GM10266 (cell line): ENCODE measurements at regions not wholly inside any gene's neighbourhood (a gene's known extent, or its start where the extent isn't known, plus 50 kb on each side); places are given as distances from the start of the nearest gene placed in this dataset.
A peak's percentile ranks its signal among the peaks of the same experiment; 100 is the strongest.

Experiments
- DNase-seq: peaks from one replicate; pipeline ENCODE4 v3.0.0; 2012; ENCODE audit errors: extremely low spot score
- TF ChIP-seq, protein P1 (sequence below): IDR thresholded peaks from 2 replicates; pipeline ENCODE4 v1.5.1; 2012; ENCODE audit warnings: mild to moderate bottlenecking, low read depth; ENCODE audit not compliant: control insufficient read depth, insufficient read depth; ENCODE audit errors: missing control alignments

DNA sequence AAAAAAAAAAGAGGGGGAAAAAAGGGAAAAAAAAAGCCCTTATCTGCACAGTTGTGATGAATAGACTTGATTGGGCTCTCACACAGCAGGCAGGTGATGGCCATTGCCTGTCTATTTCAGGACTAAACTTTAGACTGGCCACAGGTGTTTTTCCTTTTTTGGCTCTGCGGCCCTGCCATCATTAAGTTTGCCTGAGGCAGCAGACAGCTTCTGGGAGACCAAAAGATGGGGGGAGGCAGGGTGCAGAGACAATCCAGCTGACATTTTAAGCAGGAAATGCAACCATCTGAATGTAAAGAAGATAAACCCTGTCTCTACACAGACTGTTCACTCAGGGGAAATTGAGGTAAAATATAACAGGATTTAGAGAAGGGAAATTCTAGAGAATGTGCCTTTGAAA lies 295.0 kb upstream of the KCNH8 start:
- TF ChIP-seq, protein P1, sequence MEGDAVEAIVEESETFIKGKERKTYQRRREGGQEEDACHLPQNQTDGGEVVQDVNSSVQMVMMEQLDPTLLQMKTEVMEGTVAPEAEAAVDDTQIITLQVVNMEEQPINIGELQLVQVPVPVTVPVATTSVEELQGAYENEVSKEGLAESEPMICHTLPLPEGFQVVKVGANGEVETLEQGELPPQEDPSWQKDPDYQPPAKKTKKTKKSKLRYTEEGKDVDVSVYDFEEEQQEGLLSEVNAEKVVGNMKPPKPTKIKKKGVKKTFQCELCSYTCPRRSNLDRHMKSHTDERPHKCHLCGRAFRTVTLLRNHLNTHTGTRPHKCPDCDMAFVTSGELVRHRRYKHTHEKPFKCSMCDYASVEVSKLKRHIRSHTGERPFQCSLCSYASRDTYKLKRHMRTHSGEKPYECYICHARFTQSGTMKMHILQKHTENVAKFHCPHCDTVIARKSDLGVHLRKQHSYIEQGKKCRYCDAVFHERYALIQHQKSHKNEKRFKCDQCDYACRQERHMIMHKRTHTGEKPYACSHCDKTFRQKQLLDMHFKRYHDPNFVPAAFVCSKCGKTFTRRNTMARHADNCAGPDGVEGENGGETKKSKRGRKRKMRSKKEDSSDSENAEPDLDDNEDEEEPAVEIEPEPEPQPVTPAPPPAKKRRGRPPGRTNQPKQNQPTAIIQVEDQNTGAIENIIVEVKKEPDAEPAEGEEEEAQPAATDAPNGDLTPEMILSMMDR: no peak
- no peak for DNase-seq

DNA sequence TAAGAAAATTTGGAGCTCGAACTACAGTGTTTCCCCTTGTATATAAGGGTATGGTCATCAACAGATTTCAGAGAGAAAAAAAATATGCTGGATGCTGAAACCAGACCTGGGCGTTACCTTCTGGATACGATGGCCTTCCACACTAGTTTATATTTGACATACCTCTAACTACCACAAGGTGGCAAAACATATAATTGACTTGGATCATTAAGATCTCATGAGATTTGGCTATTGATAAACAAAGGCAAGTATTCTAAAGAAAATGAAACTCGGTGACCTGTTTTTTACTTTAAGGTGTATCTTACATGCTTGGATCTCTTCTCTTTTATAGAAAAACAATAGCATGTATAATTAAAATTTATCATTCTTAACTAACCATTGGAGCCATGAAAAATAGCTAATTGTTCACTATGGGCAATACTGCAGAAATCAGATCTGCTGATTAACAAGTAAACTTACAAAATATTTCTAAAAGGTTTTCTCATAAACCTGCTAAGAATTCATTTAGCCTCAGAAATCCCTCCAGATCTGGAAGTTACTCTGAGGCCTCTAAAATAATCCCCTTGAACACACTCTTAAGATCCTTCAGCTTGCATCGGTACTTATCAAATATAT lies 300.6 kb upstream of the KCNH8 start:
- DNase-seq: peak; percentile 21
- TF ChIP-seq, protein P1: no peak

DNA sequence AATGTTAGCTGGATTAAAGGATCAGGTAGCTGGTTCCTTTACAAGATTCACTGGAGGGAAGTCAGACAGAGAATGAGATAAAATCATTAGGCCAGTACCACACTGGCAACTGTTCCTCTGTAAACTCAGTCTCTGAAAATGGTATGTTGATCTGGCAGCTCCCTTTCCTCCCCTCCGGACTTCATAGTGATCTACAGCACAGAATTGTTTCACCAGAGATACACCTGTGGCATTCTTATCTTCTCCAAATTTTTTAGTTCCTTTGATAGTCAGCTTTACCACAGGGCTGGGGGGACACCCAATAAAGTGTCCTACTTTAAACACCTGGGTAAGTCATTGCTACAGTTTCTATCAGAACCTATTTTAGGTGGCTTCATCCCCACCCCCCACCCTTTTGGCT lies 304.3 kb upstream of the KCNH8 start:
- DNase-seq: no peak
- TF ChIP-seq, protein P1: no peak

DNA sequence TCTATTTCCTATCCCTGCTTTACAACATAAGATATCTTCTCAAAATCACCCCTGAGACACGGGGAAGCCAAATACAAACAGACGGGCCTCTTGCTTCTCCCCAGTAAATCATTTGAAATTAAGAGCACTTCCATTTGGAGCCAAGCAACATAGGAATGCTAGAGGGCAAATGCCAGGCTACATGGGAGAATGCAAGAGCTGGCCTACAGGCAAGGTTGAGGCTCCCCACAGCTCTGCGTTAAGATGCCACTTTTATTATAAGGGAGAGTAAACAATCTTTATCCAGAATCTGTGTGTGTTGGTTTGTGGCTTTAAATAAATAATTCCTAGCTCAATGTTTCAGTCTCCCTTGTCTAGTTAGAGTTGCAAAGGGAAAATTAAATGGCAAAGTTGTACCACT lies 305.1 kb upstream of the KCNH8 start:
- DNase-seq: no peak
- TF ChIP-seq, protein P1: no peak

DNA sequence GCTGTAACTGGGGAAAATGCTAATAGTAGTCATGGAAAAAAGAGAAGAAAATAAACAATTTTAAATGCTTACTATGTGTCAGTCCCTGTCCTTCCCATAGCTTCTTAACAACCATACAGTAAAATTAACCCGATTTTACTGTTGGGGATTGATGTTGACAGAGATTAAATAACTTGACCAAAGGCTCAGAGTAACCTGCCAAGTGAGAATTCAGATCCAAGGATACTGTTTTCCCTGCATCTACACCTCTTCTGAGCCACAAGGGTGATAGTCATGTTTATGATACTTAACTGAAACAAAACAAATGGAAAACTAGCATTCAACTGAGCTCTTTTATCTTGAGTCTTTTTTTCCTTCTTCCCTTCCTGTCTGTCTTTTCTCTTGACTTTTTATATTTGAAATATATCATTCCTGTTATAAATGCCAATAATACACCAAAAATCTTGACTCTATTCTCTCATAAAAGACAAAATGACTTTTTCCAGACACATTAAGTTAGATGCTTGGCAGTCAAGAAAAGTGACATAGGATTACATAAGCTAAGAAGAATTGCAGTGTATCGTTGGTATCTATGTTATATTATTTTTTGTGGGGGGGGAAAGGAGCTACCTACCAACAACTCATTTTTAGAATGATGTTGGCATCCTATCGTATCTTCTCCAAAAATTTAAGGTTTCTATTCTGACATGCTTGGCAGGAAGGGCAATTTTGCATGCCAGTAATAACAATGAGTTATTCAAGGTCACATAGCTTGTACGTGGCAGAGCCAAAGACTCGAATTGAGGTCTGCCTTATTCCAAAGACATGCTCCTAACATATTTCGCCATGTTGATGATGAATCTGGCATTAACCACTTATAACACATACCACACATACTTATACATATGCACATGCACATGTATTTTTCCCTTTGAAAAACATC lies 306.6 kb upstream of the KCNH8 start:
- TF ChIP-seq, protein P1: no peak
- no peak for DNase-seq

DNA sequence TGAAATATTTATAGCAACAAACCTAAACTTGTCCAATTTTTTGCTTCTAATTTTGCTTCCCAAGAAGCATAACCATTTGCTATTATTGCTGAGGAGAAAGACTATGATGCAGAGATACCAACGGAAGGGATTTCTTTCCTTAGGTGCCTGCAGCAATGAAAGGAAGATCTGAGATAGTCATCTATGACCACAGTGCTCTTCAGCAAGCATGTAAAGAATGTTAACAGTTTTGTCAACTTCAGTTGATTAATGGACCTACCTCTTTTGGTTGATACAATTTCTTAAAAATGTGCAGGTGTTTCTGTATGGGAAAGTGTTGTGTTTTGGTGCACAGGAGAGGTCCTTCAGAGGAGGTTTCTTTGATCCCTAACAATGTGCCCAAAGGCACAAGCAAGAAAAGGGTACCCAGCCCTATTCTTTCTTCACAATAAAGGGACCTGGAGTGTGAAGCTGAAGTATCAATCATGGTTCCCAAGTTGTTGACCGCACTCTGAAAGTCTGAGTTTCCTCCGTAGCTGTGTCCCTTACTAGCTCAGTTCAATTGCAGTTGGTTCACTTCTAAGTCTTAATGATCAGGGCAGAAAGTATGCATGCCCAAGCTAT lies 307.7 kb upstream of the KCNH8 start:
- TF ChIP-seq, protein P1: no peak
- no peak for DNase-seq
